BLaER1 (cell line): ENCODE measurements at regions not wholly inside any gene's neighbourhood (a gene's known extent, or its start where the extent isn't known, plus 50 kb on each side); places are given as distances from the start of the nearest gene placed in this dataset.

Experiments used
- H3K27ac ChIP-seq: shearing (Covaris generic); formaldehyde crosslinking; 2 replicates; pipeline ENCODE4 v1.8.1; 2022
- H3K27me3 ChIP-seq: shearing (Covaris generic); formaldehyde crosslinking; 2 replicates; pipeline ENCODE4 v1.8.1; 2022
- H3K36me3 ChIP-seq: shearing (Covaris generic); formaldehyde crosslinking; 2 replicates; pipeline ENCODE4 v1.8.1; 2022
- H3K4me1 ChIP-seq: shearing (Covaris generic); formaldehyde crosslinking; 2 replicates; pipeline ENCODE4 v1.8.1; 2022
- H3K4me2 ChIP-seq: shearing (Covaris generic); formaldehyde crosslinking; 2 replicates; pipeline ENCODE4 v1.8.1; 2022
- H3K4me3 ChIP-seq: shearing (Covaris generic); formaldehyde crosslinking; 2 replicates; pipeline ENCODE4 v1.8.1; 2022
- H3K9ac ChIP-seq: shearing (Covaris generic); formaldehyde crosslinking; 2 replicates; pipeline ENCODE4 v1.8.1; 2022
- H3K9me3 ChIP-seq: shearing (Covaris generic); formaldehyde crosslinking; 2 replicates; pipeline ENCODE4 v1.8.1; 2022
- H4K20me1 ChIP-seq: shearing (Covaris generic); formaldehyde crosslinking; 2 replicates; pipeline ENCODE4 v1.8.1; 2022
- Cebpa-rat ChIP-seq: shearing (Covaris generic); IDR thresholded peaks from 2 replicates; pipeline ENCODE4 v1.8.1; 2022

- Histone ChIP-seq H3K9ac (no peak overlapping the region), H3K9me3 (no peaks in the 10 kb centered on the region)
- no peak for TF ChIP-seq Cebpa-rat
These were observed 60.7 kb upstream of the NIPBL start for GRCh38 chr5:36815871-36816270.

GRCh38 chr5:36820900-36821299 is 55.7 kb upstream of the NIPBL start:
- no peak for TF ChIP-seq Cebpa-rat
- Histone ChIP-seq H3K36me3 (no peaks in the 10 kb centered on the region), H3K9me3 (no peaks in the 10 kb centered on the region), H3K4me2 (no peak overlapping the region), H3K9ac (no peak overlapping the region), H4K20me1 (no peaks in the 10 kb centered on the region), H3K4me3 (no peak overlapping the region), H3K4me1 (no peaks in the 10 kb centered on the region), H3K27me3 (no peaks in the 10 kb centered on the region), H3K27ac (no peak overlapping the region)

More at GRCh38 chr5:36815871-36816270, 60.7 kb upstream of the NIPBL start:
- H3K4me3 ChIP-seq, result no peak overlapping the region
- no peaks in the 10 kb centered on the region for H3K27me3 ChIP-seq
- no peak overlapping the region for H3K4me2 ChIP-seq
- no peaks in the 10 kb centered on the region for H4K20me1 ChIP-seq
- no peaks in the 10 kb centered on the region for H3K36me3 ChIP-seq
- no peak overlapping the region for H3K27ac ChIP-seq
- no peaks in the 10 kb centered on the region for H3K4me1 ChIP-seq

DNA sequence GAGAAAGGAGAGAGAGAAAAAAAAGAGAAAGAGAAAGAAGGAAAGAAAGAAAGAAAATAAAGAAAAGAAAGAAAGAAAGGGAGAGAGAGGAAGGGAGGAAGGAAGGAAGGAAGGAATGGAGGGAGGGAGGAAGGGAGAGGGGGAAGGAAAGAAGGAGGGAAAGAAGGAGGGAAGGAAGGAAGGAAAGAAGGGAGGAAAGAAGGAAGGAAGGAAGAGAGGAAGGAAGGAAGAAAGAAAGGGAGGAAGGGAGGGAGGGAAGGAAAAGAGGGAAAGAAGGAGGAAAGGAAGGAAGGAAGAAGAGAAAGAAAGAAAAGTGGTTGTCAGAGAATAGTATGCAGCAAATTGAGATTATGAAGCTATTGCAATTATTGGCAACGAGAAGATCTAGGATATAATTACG is 49.9 kb upstream of the NIPBL start:
- H3K9me3 ChIP-seq, result no peaks in the 10 kb centered on the region
- no peaks in the 10 kb centered on the region for H4K20me1 ChIP-seq
- H3K4me3 ChIP-seq, result no peak overlapping the region
- H3K27me3 ChIP-seq, result no peaks in the 10 kb centered on the region
- H3K27ac ChIP-seq, result no peak overlapping the region
- H3K4me2 ChIP-seq, result no peak overlapping the region
- no peaks in the 10 kb centered on the region for H3K36me3 ChIP-seq
- no peaks in the 10 kb centered on the region for H3K4me1 ChIP-seq
- TF ChIP-seq Cebpa-rat, result no peak
- H3K9ac ChIP-seq, result no peak overlapping the region
